ENCODE measurements at regions not wholly inside any gene's neighbourhood (a gene's known extent, or its start where the extent isn't known, plus 50 kb on each side); places are given as distances from the start of the nearest gene placed in this dataset.

- Histone ChIP-seq H3K9me2 (ENCODE audit: insufficient read depth) (no peaks in the 10 kb centered on the region), H4K20me1 (ENCODE audit: insufficient read depth) (no peaks in the 10 kb centered on the region), H3K4me1 (ENCODE audit: control insufficient read depth in 1 of 2, insufficient read depth in 2 of 2, low read length in 2 of 2) (no peaks in the 10 kb centered on the region), H3K9me3 (ENCODE audit: control insufficient read depth in 1 of 2, insufficient read depth in 1 of 2, low read depth in 1 of 2, low read length in 2 of 2) (no peaks in the 10 kb centered on the region), H3K79me2 (ENCODE audit: insufficient read depth, low read length) (no peaks in the 10 kb centered on the region), H3K27ac (ENCODE audit: low read depth, low read length) (no peak overlapping the region), H3K4me2 (ENCODE audit: low read length) (no peak overlapping the region), H3K9ac (ENCODE audit: low read length) (no peak overlapping the region), H2AFZ (ENCODE audit: low read depth, low read length, poor library complexity, severe bottlenecking) (no peak overlapping the region), H3K27me3 (ENCODE audit: insufficient read depth, low read length) (no peaks in the 10 kb centered on the region), H3K36me3 (ENCODE audit: control insufficient read depth in 1 of 2, insufficient read depth in 2 of 2, low read length in 2 of 2) (no peaks in the 10 kb centered on the region), H3K4me3 (replicated peaks in 1 of 2; ENCODE audit: low read depth in 1 of 2, low read length in 2 of 2) (no peak overlapping the region)
- ChIA-PET RAD21 (ENCODE audit: low non-redundant PET in 1 of 2, low total read pairs in 2 of 2, uncharacterized antibody in 2 of 2, unreplicated experiment in 2 of 2) (no interaction called here), POLR2A (no interaction called here), CTCF (no interaction called here)
- BruUV-seq (replicated peaks): no TSS peak
- TF ChIP-seq SIN3A (IDR thresholded peaks at IDR 0.05; ENCODE audit: low read depth) (no peak), EZH2 (IDR thresholded peaks at IDR 0.05) (no peak), FOSL1 (IDR thresholded peaks at IDR 0.05; ENCODE audit: low read depth) (no peak), POLR2A (IDR thresholded peaks at IDR 0.05; ENCODE audit: borderline replicate concordance, extremely low read depth, insufficient read depth, insufficient read length) (no peak), EGR1 (IDR thresholded peaks at IDR 0.05; ENCODE audit: low read depth) (no peak), ZBTB33 (IDR thresholded peaks at IDR 0.05; ENCODE audit: extremely low read depth, insufficient replicate concordance, low read length) (no peak), ZFX (IDR thresholded peaks at IDR 0.05) (no peak), CBX3 (IDR thresholded peaks at IDR 0.05; ENCODE audit: low read depth) (no peak), SRF (IDR thresholded peaks at IDR 0.05; ENCODE audit: low read depth) (no peak)
- intact Hi-C loops (cut with micrococcal nuclease): no loop called here
- ATAC-seq (no peak), DNase-seq (ENCODE audit: low read depth, low spot score) (no peak)
Observed at GRCh38 chr2:144671695-144672455, 152.0 kb upstream of the ZEB2 start.

- CTCF ChIA-PET: no interaction called here
- Histone ChIP-seq H3K9ac (ENCODE audit: low read length) (no peak overlapping the region), H3K4me3 (replicated peaks in 1 of 2; ENCODE audit: low read depth in 1 of 2, low read length in 2 of 2) (no peak overlapping the region), H3K9me3 (ENCODE audit: control insufficient read depth in 1 of 2, insufficient read depth in 1 of 2, low read depth in 1 of 2, low read length in 2 of 2) (no peaks in the 10 kb centered on the region), H3K79me2 (ENCODE audit: insufficient read depth, low read length) (no peaks in the 10 kb centered on the region), H3K9me2 (ENCODE audit: insufficient read depth) (no peaks in the 10 kb centered on the region), H2AFZ (ENCODE audit: low read depth, low read length, poor library complexity, severe bottlenecking) (no peak overlapping the region), H3K36me3 (ENCODE audit: control insufficient read depth in 1 of 2, insufficient read depth in 2 of 2, low read length in 2 of 2) (no peaks in the 10 kb centered on the region), H3K27ac (ENCODE audit: low read depth, low read length) (no peak overlapping the region), H4K20me1 (ENCODE audit: insufficient read depth) (no peaks in the 10 kb centered on the region), H3K27me3 (ENCODE audit: insufficient read depth, low read length) (no peaks in the 10 kb centered on the region), H3K4me1 (ENCODE audit: control insufficient read depth in 1 of 2, insufficient read depth in 2 of 2, low read length in 2 of 2) (no peaks in the 10 kb centered on the region), H3K4me2 (ENCODE audit: low read length) (no peak overlapping the region)
- BruUV-seq (replicated peaks): no TSS peak
- POLR2A ChIA-PET: no interaction called here
- no peak for TF ChIP-seq ELF1 (IDR thresholded peaks at IDR 0.05; ENCODE audit: borderline replicate concordance, low read depth)
- no peak for TF ChIP-seq JUND (IDR thresholded peaks at IDR 0.05)
- TF ChIP-seq EZH2phosphoT487 (IDR thresholded peaks at IDR 0.05; ENCODE audit: borderline replicate concordance): no peak
- TF ChIP-seq POLR2A (IDR thresholded peaks at IDR 0.05; ENCODE audit: borderline replicate concordance, extremely low read depth, insufficient read depth, insufficient read length): no peak
- no peak for TF ChIP-seq YY1 (IDR thresholded peaks at IDR 0.05; ENCODE audit: extremely low read depth, insufficient replicate concordance, low read depth, low read length)
- ATAC-seq (no peak), DNase-seq (ENCODE audit: low read depth, low spot score) (no peak)
- intact Hi-C loops (cut with micrococcal nuclease): no loop called here
- RAD21 ChIA-PET (ENCODE audit: low non-redundant PET in 1 of 2, low total read pairs in 2 of 2, uncharacterized antibody in 2 of 2, unreplicated experiment in 2 of 2): no interaction called here
Observed at GRCh38 chr2:144670738-144671137, 150.8 kb upstream of the ZEB2 start.
